GM19043 (cell line): ENCODE measurements at regions not wholly inside any gene's neighbourhood (a gene's known extent, or its start where the extent isn't known, plus 50 kb on each side); places are given as distances from the start of the nearest gene placed in this dataset.

ENCODE experiments used
- ATAC-seq: cut with Tn5 transposase; IDR thresholded peaks from one replicate; pipeline ENCODE4 v1.9.1; 2021; ENCODE audit warnings: low read depth; ENCODE audit not compliant: unreplicated experiment

DNA sequence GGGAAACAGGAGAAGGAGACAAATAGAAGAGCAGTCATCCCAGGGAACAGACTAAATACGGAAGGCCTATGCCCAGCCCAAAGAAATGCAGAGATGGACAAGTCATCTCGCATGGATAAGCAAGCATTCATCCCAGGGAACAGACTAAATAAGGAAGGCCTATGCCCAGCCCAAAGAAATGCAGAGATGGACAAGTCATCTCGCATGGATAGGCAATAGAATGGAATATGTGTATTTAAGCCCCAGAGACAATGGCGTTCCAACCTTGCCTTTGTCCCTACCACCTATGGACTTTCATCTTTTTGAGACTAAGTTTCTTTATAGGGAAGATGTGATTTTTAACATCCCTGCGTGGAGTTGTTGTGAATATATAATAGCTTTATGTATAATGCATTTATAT is 242.2 kb upstream of the TNC start:
- no peak for ATAC-seq

GRCh38 chr9:115362101-115362500 is 244.1 kb upstream of the TNC start:
- no peak for ATAC-seq

- no peak for ATAC-seq
Observed at GRCh38 chr9:115362640-115363039, 244.7 kb upstream of the TNC start.

DNA sequence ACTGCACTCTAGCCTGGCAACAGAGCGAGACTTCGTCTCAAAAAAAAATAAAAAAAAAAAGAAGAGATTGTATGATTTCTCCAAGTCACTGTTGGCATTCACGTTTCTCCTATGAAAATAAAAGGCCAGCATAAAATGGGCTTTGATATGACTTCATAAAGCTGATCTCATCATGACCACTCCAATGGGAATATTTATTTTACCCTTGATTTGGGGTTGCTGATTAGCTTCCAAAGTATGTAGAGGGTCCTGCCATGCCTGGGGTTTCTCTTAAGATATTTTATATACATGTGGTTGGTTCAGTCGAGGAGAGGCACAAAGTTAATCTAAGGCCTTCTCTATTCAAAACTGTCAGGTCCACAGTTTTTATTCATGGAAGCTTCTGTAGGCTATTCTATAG is 247.0 kb upstream of the TNC start:
- no peak for ATAC-seq

DNA sequence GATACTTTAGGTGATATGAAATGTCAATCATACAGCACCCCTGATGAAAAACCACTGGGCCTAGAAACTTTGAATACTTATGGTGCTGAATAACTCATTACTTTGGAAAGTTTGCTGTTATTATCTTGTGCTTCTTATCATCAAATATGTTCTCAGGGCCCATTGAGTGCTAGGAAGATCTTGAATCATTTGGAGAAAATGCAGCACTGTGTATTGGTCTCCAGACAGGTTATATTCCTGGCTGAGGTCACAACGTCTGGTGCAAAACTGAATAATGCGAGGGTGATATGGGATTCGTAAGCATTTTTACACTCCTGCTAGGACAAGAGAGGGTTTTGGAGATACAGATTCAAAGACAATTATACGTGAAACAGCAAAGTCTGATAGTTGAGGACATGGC is 249.4 kb upstream of the TNC start:
- ATAC-seq, result no peak

DNA sequence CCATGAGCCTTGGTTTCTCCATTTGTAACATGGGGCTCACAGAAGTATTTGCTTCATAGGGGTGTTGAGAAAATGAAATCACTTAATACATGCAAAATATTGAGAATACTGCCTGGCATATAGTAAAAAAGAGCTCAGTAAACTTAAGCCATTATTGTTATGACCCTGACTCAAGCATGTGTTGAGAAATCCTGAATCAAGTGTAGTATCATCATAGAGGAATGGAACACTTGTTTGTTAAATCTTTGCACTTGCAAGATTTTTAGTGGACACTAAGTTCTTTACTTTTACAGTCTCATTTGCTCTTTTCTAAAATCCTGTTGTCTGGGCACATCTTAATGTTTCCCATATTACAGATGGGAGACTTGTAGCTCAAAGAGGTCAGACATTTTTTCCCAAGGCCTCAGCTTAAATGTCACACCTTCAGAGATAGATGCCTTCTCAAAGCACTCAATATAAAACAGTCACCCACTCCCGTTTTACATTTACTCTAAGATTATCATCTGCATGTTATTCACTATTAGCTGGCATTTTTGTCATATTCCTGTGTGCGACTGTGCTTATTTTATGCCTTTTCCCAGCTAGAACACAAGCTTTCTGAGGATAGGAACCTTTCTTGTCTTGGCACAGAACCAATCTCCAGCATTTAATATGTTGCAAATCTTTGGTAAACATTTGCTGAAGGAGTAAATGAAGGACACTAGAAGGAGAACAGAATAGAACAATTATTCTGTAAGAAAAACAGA is 250.0 kb upstream of the TNC start:
- ATAC-seq, result no peak

GRCh38 chr9:115369322-115369957 is 251.5 kb upstream of the TNC start:
- no peak for ATAC-seq

GRCh38 chr9:115373000-115373709 is 255.2 kb upstream of the TNC start:
- ATAC-seq, result peak; percentile 92

GRCh38 chr9:115373710-115374045 is 255.7 kb upstream of the TNC start:
- ATAC-seq, result no peak

- no peak for ATAC-seq
Observed at GRCh38 chr9:115374724-115375268, 256.8 kb upstream of the TNC start.

DNA sequence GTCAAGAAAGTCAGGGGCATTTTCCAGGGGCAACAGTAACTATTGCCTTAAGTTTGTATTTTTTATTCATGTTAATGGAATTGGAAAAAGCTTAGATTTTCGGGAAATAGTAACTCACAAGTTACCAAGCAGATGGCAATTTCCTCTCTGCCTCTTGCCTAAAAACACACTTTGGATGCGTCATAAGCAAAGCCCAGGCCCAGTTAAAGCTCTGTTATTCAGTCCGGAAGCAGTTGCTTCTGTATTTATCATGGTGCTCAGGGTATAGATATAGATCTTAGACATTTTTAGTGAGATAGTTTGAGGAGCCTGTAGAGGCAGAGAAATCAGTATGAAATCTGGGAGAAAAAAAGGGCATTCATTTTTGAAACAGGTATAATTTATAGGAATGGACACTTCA is 260.3 kb upstream of the TNC start:
- no peak for ATAC-seq

- ATAC-seq, result no peak
Observed at GRCh38 chr9:115378758-115379157, 260.8 kb upstream of the TNC start.

DNA sequence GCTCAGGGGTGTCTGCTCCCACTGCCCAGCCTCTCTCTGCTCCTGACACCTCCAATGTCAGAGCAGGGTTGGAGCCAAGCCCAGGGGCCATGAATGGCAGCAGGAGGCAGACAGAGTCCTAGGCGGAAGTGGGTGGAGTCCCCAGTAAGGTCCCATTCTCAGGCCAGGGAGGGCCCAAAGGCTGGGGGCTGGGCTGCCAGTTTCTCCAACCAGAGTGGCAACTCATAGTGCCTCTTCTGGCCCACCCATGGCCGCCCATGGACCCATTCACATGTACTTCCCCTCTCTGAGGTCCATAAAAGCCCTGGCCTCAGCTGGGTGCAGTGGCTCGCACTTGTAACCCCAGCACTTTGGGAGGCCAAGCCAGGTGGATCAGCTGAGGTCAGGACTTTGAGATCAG is 261.8 kb upstream of the TNC start:
- no peak for ATAC-seq

DNA sequence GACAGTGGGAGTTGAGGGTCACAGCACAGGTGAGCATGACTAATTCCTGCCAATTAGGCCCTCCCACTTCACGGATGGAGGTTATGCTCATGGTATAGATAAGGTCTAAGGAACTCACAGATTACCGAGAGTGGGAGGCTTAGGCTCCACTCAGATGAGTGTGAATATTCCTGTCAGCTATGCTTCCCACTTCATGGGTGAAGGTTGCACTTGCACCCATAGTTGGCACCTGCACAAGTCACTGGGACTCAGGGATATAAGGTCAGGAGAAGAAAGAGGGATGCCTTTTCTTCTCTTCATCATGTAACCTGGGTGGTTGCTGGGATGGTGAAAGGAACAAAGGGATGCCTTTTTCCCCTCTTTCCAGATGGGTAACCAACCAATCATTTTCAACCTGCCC is 264.9 kb upstream of the TNC start:
- no peak for ATAC-seq

GRCh38 chr9:115385383-115386122 is 267.6 kb upstream of the TNC start:
- no peak for ATAC-seq

GRCh38 chr9:115386963-115387770 is 269.2 kb upstream of the TNC start:
- no peak for ATAC-seq

GRCh38 chr9:115391168-115391825 is 273.3 kb upstream of the TNC start:
- no peak for ATAC-seq

- ATAC-seq, result no peak
Observed at GRCh38 chr9:115393976-115394775, 276.2 kb upstream of the TNC start.

DNA sequence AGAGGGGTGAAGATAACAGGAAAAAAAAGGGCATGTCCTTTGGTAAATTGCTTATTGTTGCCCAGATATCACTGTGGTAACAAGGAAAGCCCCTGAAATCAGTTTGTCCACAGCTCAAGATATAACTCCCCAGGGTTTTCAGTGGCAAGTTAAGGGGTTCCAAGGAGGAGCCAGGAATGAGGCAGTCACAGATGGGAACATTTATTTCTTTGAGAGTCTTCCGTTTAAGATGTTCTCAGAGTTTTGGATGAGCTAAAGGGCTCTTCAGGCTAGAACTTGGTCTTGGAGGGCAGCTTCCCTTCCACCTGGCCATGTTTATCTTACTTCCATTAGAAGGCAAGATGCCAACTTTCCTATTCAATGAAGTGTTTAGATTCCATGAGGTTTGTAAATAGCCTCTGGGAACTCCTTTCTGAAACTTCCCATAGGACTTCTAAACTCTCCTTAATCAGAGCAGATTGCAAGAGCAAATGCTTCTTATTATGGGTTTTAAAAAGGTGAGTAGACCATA is 277.6 kb upstream of the TNC start:
- no peak for ATAC-seq
